OCI-LY1 (cell line): ENCODE measurements at regions not wholly inside any gene's neighbourhood (a gene's known extent, or its start where the extent isn't known, plus 50 kb on each side); places are given as distances from the start of the nearest gene placed in this dataset.

ENCODE experiments used
- EZH2 ChIP-seq: fragments of 200-600 bp; sonication (generic), shearing (Covaris generic); IDR thresholded peaks from 2 replicates; pipeline ENCODE4 v1.8.0; 2017; ENCODE audit warnings: borderline replicate concordance, mixed run types, mild to moderate bottlenecking, antibody characterized with exemption, low read length, moderate library complexity, mixed read lengths
- TF ChIP-seq, protein P1 (sequence below): fragments of 200-600 bp; sonication (generic), shearing (Covaris generic); IDR thresholded peaks from 2 replicates; pipeline ENCODE4 v1.5.1; 2017; ENCODE audit warnings: mild to moderate bottlenecking, antibody characterized with exemption, low read length, moderate library complexity, mixed read lengths

- TF ChIP-seq, protein P1, sequence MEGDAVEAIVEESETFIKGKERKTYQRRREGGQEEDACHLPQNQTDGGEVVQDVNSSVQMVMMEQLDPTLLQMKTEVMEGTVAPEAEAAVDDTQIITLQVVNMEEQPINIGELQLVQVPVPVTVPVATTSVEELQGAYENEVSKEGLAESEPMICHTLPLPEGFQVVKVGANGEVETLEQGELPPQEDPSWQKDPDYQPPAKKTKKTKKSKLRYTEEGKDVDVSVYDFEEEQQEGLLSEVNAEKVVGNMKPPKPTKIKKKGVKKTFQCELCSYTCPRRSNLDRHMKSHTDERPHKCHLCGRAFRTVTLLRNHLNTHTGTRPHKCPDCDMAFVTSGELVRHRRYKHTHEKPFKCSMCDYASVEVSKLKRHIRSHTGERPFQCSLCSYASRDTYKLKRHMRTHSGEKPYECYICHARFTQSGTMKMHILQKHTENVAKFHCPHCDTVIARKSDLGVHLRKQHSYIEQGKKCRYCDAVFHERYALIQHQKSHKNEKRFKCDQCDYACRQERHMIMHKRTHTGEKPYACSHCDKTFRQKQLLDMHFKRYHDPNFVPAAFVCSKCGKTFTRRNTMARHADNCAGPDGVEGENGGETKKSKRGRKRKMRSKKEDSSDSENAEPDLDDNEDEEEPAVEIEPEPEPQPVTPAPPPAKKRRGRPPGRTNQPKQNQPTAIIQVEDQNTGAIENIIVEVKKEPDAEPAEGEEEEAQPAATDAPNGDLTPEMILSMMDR = no peak
- no peak for TF ChIP-seq EZH2
Measured at GRCh38 chr2:41743324-41743723, 304.5 kb upstream of the PKDCC start.
